HepG2 (cell line): ENCODE measurements at regions not wholly inside any gene's neighbourhood (a gene's known extent, or its start where the extent isn't known, plus 50 kb on each side); places are given as distances from the start of the nearest gene placed in this dataset.
A peak's percentile ranks its signal among the peaks of the same experiment; 100 is the strongest.

Source experiments
- ATF7 ChIP-seq, 2 experiments: fragments of 450-650 bp in 1 of 2; sonication (generic) in 1 of 2; formaldehyde crosslinking in 1 of 2; IDR thresholded peaks; 2 replicates each; pipeline versions ENCODE4 v1.4.0 to v1.6.1; 2016 to 2020; ENCODE audit warnings: antibody characterized with exemption in 1 of 2, mild to moderate bottlenecking in 1 of 2, missing genetic modification reagents in 1 of 2
- GABPA ChIP-seq, 2 experiments: IDR thresholded peaks; 2 replicates each; pipeline ENCODE4 v1.6.1; 2011 to 2016; ENCODE audit warnings: low read depth in 2 of 2, low read length in 1 of 2, missing biosample characterization in 1 of 2, missing genetic modification characterization in 1 of 2
- GATAD2A ChIP-seq: IDR thresholded peaks from 2 replicates; pipeline ENCODE4 v1.6.1; 2016
- JUN ChIP-seq: sonication (generic); formaldehyde crosslinking; IDR thresholded peaks from 2 replicates; pipeline ENCODE4 v1.4.0; 2020; ENCODE audit warnings: mild to moderate bottlenecking, missing genetic modification reagents
- NFKB2 ChIP-seq: sonication (generic); formaldehyde crosslinking; IDR thresholded peaks from 2 replicates; pipeline ENCODE4 v1.4.0; 2020; ENCODE audit warnings: missing genetic modification reagents, borderline replicate concordance
- NR2F6 ChIP-seq, 2 experiments: IDR thresholded peaks; 2 replicates each; pipeline ENCODE4 v1.6.1; 2016; ENCODE audit warnings: antibody characterized with exemption in 1 of 2, mild to moderate bottlenecking in 1 of 2
- ZBED4 ChIP-seq: sonication (generic); formaldehyde crosslinking; IDR thresholded peaks from 2 replicates; pipeline ENCODE4 v1.4.0; 2020; ENCODE audit warnings: missing genetic modification reagents, borderline replicate concordance
- ZBTB33 ChIP-seq: sonication (generic); formaldehyde crosslinking; IDR thresholded peaks from 2 replicates; pipeline ENCODE4 v1.4.0; 2020; ENCODE audit warnings: missing genetic modification reagents
- ZNF143 ChIP-seq: sonication (generic); formaldehyde crosslinking; IDR thresholded peaks from 2 replicates; pipeline ENCODE4 v1.4.0; 2020; ENCODE audit warnings: missing genetic modification reagents

GRCh38 chr2:10216677-10217488 lies 85.8 kb upstream of the HPCAL1 start (continued):
- TF ChIP-seq ZBED4 (CRISPR knock-in tag) (peak; percentile 24; the same call in 1 of the 2 replicates), JUN (no peak), ATF7 (IDR thresholded peaks at IDR 0.05) (no peak), ATF7 (CRISPR knock-in tag; IDR thresholded peaks at IDR 0.05) (no peak), GATAD2A (0 out of 2 replicates have a peak, but pooled peaks have one; percentile 17), GABPA (IDR thresholded peaks at IDR 0.05; ENCODE audit: low read depth, low read length) (no peak), GABPA (CRISPR knock-in tag; IDR thresholded peaks at IDR 0.05; ENCODE audit: low read depth) (0 out of 2 replicates have a peak, but pooled peaks have one; percentile 28), ZNF143 (CRISPR knock-in tag) (peak; percentile 80), NFKB2 (CRISPR knock-in tag) (peak; percentile 33; the same call in 1 of the 2 replicates), NR2F6 (IDR thresholded peaks at IDR 0.05) (no peak), NR2F6 (CRISPR knock-in tag; IDR thresholded peaks at IDR 0.05) (no peak), ZBTB33 (CRISPR knock-in tag) (peak; percentile 29; the same call in 1 of the 2 replicates)
- TF ChIP-seq, all 625 proteins: peak for 17
